Esophagus muscularis mucosa (tissue), 4 donors: ENCODE measurements at regions not wholly inside any gene's neighbourhood (a gene's known extent, or its start where the extent isn't known, plus 50 kb on each side); places are given as distances from the start of the nearest gene placed in this dataset.

Experiments
- DNase-seq: peaks from one replicate; pipeline ENCODE4 v3.0.0-alpha.2; 2017; ENCODE audit errors: extremely low spot score
- H3K27ac ChIP-seq, 4 donors: fragments of 200-600 bp; sonication (generic); replicated peaks in 1 of 4; 1 replicate in 3 of 4; 2 replicates in 1 of 4; pipeline ENCODE4 v1.5.1; 2016 to 2019; ENCODE audit warnings: mild to moderate bottlenecking in 1 of 4
- H3K27me3 ChIP-seq, 4 donors: fragments of 200-600 bp; sonication (generic); one replicate each; pipeline versions ENCODE4 v1.5.1 to v1.6.0; 2016 to 2019
- H3K36me3 ChIP-seq, 4 donors: fragments of 200-600 bp; sonication (generic); one replicate each; pipeline ENCODE4 v1.5.1; 2016 to 2019
- H3K4me1 ChIP-seq, 4 donors: fragments of 200-600 bp; sonication (generic); one replicate each; pipeline ENCODE4 v1.5.1; 2016 to 2019
- H3K4me3 ChIP-seq, 4 donors: fragments of 200-600 bp; sonication (generic); 1 replicate in 2 of 4; 2 replicates in 2 of 4; pipeline ENCODE4 v1.5.1; 2016 to 2019; ENCODE audit warnings: mild to moderate bottlenecking in 4 of 4, moderate library complexity in 1 of 4
- H3K9me3 ChIP-seq, 4 donors: fragments of 200-600 bp; sonication (generic); 1 replicate in 3 of 4; 2 replicates in 1 of 4; pipeline ENCODE4 v1.5.1; 2016 to 2019
- EP300 ChIP-seq: sonication (generic); formaldehyde crosslinking; IDR thresholded peaks from one replicate; pipeline ENCODE4 v1.6.1; 2017; ENCODE audit warnings: antibody characterized with exemption
- POLR2A ChIP-seq: fragments of 450-650 bp; IDR thresholded peaks from one replicate; pipeline ENCODE4 v1.6.1; 2017; ENCODE audit warnings: antibody characterized with exemption, moderate library complexity, mild to moderate bottlenecking, low read depth
- POLR2AphosphoS5 ChIP-seq, 2 donors: sonication (generic); formaldehyde crosslinking; IDR thresholded peaks; one replicate each; pipeline ENCODE4 v1.6.1; 2017; ENCODE audit warnings: antibody characterized with exemption in 2 of 2
- WGBS: methylation state at CpG from one replicate; pipeline ENCODE4 v1.1.5; 2018; 5-methylcytosine and 5-hydroxymethylcytosine counted together
- intact Hi-C: fragments of 100-400 bp; cut with DNase I; formaldehyde crosslinking; loops from one replicate; pipeline ENCODE4 v1.15.1; 2023
- TF ChIP-seq, protein P1 (sequence below), 3 experiments: fragments of 200-600 bp in 2 of 3; fragments of 450-650 bp in 1 of 3; sonication (generic) in 2 of 3; IDR thresholded peaks; one replicate each; pipeline ENCODE4 v1.5.1; 2017 to 2019; ENCODE audit warnings: antibody characterized with exemption in 3 of 3, mild to moderate bottlenecking in 2 of 3, moderate library complexity in 1 of 3

DNA sequence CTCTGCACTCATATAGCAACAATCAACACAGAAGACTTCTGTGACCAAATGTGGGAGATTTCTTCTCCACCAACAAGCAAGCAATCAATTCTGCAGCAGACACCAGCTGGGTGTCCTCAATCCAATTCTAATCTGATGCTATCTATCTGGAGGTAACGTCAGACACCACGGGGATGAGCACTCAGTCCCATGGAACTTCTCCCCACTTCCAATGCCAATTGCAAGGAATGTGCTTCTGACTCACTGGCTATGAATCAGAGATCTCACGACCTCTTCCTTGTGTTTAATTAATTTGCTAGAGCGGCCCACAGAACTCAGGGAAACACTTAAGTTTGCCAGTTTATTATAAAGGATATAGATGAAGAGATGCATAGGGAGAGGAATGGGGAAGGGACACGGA lies 103.5 kb upstream of the SIRPG start:
- no peak for DNase-seq
- WGBS: 37% methylated on average over 5 of the region's 5 CpGs
- TF ChIP-seq POLR2A (no peak), EP300 (no peak), POLR2AphosphoS5 (IDR thresholded peaks at IDR 0.05) (no peak)
- TF ChIP-seq, protein P1, sequence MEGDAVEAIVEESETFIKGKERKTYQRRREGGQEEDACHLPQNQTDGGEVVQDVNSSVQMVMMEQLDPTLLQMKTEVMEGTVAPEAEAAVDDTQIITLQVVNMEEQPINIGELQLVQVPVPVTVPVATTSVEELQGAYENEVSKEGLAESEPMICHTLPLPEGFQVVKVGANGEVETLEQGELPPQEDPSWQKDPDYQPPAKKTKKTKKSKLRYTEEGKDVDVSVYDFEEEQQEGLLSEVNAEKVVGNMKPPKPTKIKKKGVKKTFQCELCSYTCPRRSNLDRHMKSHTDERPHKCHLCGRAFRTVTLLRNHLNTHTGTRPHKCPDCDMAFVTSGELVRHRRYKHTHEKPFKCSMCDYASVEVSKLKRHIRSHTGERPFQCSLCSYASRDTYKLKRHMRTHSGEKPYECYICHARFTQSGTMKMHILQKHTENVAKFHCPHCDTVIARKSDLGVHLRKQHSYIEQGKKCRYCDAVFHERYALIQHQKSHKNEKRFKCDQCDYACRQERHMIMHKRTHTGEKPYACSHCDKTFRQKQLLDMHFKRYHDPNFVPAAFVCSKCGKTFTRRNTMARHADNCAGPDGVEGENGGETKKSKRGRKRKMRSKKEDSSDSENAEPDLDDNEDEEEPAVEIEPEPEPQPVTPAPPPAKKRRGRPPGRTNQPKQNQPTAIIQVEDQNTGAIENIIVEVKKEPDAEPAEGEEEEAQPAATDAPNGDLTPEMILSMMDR (IDR thresholded peaks at IDR 0.05): no peak
- Histone ChIP-seq H3K4me3 (no peak overlapping the region), H3K4me1 (peaks cover 0 to 7% (median 2%) of the 10 kb centered on the region in 4 donors), H3K9me3 (no peaks in the 10 kb centered on the region), H3K27ac (no peak overlapping the region), H3K36me3 (no peaks in the 10 kb centered on the region), H3K27me3 (no peaks in the 10 kb centered on the region)
- intact Hi-C loops: loop anchor here (10.0 kb wide), 1 partner anchor 414 kb away; no protein-coding TSS in a partner anchor

DNA sequence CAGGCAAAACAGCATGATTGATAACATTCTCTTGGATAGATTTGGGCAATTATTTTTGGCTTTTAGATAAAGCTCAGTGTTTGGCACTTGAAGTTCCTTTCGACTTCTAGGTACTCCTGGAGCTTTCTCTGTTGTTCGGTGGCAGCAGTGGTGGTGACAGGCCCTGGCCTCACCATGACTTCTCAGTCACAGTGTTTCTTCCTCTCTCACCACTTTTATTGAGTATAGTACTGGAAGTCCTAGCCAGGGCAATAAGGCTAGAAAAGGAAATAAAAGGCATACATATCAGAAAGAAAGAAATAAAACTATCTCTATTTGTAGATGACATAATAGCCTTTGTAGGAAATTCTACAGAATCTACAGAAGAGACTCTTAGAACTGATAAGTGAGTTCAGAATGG lies 101.2 kb upstream of the SIRPG start:
- TF ChIP-seq, protein P1 (IDR thresholded peaks at IDR 0.05): no peak
- no peak for TF ChIP-seq EP300
- TF ChIP-seq POLR2A: no peak
- no peak for TF ChIP-seq POLR2AphosphoS5 (IDR thresholded peaks at IDR 0.05)
- intact Hi-C loops: no loop called here
- 86% methylated on average over 2 of the region's 2 CpGs for WGBS
- H3K9me3 ChIP-seq: no peaks in the 10 kb centered on the region
- no peak for DNase-seq
- no peaks in the 10 kb centered on the region for H3K36me3 ChIP-seq
- H3K4me1 ChIP-seq: no peaks in the 10 kb centered on the region
- no peak overlapping the region for H3K27ac ChIP-seq
- no peak overlapping the region for H3K4me3 ChIP-seq
- no peaks in the 10 kb centered on the region for H3K27me3 ChIP-seq

DNA sequence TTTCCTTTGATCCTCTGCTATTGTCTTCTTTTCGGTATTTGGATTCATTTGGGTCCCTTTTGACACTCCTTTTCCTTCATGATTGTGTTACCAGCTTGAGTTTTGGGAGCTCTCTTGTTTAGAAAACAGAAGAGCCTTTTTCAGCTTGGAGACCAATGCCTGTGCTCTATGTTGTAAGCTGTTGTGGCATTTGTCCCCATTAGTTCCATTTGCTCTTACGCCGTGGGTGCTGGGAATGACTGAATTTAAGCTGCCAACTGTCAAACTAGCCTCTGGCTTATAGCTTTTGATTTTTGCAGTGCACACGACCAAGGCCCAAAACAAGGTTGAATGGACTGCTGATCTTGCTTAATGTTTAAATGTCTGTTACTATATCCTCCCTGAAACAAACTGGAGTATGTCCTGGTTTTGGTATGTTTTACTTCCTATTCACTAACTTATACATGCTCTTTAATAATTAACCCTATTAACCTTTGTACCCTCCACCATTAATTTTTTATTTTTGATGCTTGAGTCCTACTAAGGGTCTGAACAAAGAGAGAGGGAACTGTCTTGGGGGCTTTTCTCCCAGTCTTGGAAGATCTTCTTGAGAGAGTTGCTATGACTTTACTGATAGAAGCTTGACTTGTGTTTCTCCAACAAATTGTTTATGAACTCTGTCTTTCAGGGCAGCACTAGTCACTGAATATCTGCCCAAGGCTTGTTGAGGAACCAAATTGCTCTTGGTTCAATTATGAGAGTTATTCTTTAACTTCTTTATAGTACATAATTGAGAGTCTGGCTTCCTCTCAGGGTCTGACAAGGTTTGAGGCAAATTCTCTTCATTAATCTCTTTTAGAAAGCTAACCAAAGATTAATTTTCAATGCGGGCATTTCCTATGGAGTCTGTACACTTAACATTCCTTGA lies 100.3 kb upstream of the SIRPG start:
- WGBS: 64% methylated on average over 5 of the region's 5 CpGs
- TF ChIP-seq POLR2A (no peak), EP300 (no peak), POLR2AphosphoS5 (IDR thresholded peaks at IDR 0.05) (no peak)
- TF ChIP-seq, protein P1 (IDR thresholded peaks at IDR 0.05): no peak
- H3K4me3 ChIP-seq: no peak overlapping the region
- intact Hi-C loops: no loop called here
- H3K36me3 ChIP-seq: no peaks in the 10 kb centered on the region
- no peak for DNase-seq
- no peaks in the 10 kb centered on the region for H3K4me1 ChIP-seq
- H3K9me3 ChIP-seq: no peaks in the 10 kb centered on the region
- no peak overlapping the region for H3K27ac ChIP-seq
- H3K27me3 ChIP-seq: no peaks in the 10 kb centered on the region

DNA sequence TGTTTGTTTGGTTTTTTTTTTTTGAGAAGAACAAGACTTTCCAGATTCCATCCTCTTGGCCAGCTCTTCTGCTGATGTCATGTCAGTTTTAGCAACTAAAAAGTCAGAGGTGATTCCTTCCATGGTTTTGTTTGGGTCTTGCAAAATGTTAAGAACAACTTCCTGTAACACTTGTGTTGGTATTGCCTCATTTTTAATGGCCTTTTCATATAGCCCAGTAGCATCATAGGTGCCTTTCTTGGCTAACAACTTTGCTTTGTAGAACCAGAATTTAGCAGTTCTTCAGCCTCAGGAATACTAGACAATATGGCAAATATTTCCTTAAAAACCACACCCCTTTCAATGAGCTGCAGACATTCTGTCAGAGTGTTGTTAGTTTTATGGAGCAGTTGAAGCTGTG lies 99.5 kb upstream of the SIRPG start:
- Histone ChIP-seq H3K4me1 (no peaks in the 10 kb centered on the region), H3K36me3 (no peaks in the 10 kb centered on the region), H3K4me3 (no peak overlapping the region), H3K27ac (no peak overlapping the region), H3K9me3 (no peaks in the 10 kb centered on the region), H3K27me3 (no peaks in the 10 kb centered on the region)
- no peak for DNase-seq
- intact Hi-C loops: no loop called here
- TF ChIP-seq POLR2AphosphoS5 (IDR thresholded peaks at IDR 0.05) (no peak), EP300 (no peak), POLR2A (no peak)
- TF ChIP-seq, protein P1 (IDR thresholded peaks at IDR 0.05): no peak

DNA sequence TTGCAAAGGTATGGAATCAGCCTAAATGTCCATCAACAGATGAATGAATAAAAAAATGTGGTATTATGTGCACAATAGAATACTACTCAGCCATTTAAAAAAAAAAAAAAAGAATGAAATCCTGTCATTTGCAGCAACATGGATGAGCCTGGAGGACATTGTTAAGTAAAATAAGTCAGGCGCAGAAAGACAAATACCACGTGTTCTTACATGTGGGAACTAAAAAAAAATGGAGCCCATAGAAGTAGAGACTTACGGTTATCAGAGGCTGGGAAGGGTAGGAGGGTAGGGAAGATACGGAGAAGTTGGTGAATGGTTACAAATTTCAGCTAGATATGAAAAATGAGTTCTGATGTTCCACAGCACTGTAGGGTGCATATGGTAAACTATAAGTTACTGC lies 97.2 kb upstream of the SIRPG start:
- 74% methylated on average over 4 of the region's 4 CpGs for WGBS
- Histone ChIP-seq H3K4me3 (no peak overlapping the region), H3K4me1 (no peaks in the 10 kb centered on the region), H3K36me3 (no peaks in the 10 kb centered on the region), H3K27me3 (no peaks in the 10 kb centered on the region), H3K27ac (no peak overlapping the region), H3K9me3 (no peaks in the 10 kb centered on the region)
- DNase-seq: no peak
- intact Hi-C loops: no loop called here
- TF ChIP-seq POLR2A (no peak), EP300 (no peak), POLR2AphosphoS5 (IDR thresholded peaks at IDR 0.05) (no peak)
- TF ChIP-seq, protein P1 (IDR thresholded peaks at IDR 0.05): no peak
